ENCODE measurements at regions not wholly inside any gene's neighbourhood (a gene's known extent, or its start where the extent isn't known, plus 50 kb on each side); places are given as distances from the start of the nearest gene placed in this dataset.

DNA sequence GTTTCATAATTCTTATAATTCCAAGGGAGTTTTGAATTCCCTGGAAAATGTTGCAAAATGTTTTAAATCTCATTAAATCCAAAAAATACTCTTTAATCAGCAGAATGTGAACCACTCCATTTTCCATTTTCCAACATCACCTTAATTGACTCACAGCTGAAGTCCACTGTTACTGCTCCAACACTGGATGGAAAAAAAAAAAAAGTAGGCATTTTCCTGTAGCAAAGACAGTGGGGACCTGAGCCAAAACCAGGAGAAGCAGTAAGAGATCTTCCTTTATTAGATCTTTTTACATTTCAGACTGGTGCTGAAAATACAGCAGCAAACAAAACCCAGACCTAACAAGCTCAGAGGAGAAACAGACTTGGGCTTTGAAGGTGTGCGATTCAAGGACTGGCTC lies 62.4 kb upstream of the SPATS2L start:
- no peak overlapping the region for H2AFZ ChIP-seq (ENCODE audit: low read depth, low read length)
- H4K20me1 ChIP-seq (ENCODE audit: insufficient read depth) = no peaks in the 10 kb centered on the region
- H3K27ac ChIP-seq (ENCODE audit: low read length) = no peak overlapping the region
- H3K27me3 ChIP-seq (ENCODE audit: insufficient read depth, low read depth, low read length) = no peaks in the 10 kb centered on the region
- H3K9ac ChIP-seq (ENCODE audit: low read length) = no peak overlapping the region
- no peaks in the 10 kb centered on the region for H3K79me2 ChIP-seq (replicated peaks; ENCODE audit: insufficient read depth, low read length)
- H3K36me3 ChIP-seq (ENCODE audit: insufficient read depth, low read length) = no peaks in the 10 kb centered on the region
- no peak overlapping the region for H3K4me3 ChIP-seq (ENCODE audit: low read length)
- TF ChIP-seq, protein P1, sequence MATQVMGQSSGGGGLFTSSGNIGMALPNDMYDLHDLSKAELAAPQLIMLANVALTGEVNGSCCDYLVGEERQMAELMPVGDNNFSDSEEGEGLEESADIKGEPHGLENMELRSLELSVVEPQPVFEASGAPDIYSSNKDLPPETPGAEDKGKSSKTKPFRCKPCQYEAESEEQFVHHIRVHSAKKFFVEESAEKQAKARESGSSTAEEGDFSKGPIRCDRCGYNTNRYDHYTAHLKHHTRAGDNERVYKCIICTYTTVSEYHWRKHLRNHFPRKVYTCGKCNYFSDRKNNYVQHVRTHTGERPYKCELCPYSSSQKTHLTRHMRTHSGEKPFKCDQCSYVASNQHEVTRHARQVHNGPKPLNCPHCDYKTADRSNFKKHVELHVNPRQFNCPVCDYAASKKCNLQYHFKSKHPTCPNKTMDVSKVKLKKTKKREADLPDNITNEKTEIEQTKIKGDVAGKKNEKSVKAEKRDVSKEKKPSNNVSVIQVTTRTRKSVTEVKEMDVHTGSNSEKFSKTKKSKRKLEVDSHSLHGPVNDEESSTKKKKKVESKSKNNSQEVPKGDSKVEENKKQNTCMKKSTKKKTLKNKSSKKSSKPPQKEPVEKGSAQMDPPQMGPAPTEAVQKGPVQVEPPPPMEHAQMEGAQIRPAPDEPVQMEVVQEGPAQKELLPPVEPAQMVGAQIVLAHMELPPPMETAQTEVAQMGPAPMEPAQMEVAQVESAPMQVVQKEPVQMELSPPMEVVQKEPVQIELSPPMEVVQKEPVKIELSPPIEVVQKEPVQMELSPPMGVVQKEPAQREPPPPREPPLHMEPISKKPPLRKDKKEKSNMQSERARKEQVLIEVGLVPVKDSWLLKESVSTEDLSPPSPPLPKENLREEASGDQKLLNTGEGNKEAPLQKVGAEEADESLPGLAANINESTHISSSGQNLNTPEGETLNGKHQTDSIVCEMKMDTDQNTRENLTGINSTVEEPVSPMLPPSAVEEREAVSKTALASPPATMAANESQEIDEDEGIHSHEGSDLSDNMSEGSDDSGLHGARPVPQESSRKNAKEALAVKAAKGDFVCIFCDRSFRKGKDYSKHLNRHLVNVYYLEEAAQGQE (IDR thresholded peaks at IDR 0.05; ENCODE audit: borderline replicate concordance) = no peak
- no peak for TF ChIP-seq TAF1 (IDR thresholded peaks at IDR 0.05; ENCODE audit: low read depth)
- no peak for TF ChIP-seq EZH2 (IDR thresholded peaks at IDR 0.05; ENCODE audit: borderline replicate concordance, insufficient read depth, low read length, poor library complexity, severe bottlenecking)
- no peak for TF ChIP-seq POLR2AphosphoS5 (IDR thresholded peaks at IDR 0.05)
- TF ChIP-seq SMC3 (conservative IDR thresholded peaks at IDR 0.05; ENCODE audit: poor library complexity) = no peak
- TF ChIP-seq MXI1 (conservative IDR thresholded peaks at IDR 0.05; ENCODE audit: poor library complexity, severe bottlenecking) = no peak
- TF ChIP-seq RAD21 (conservative IDR thresholded peaks at IDR 0.05) = no peak
- no peak for TF ChIP-seq EP300 (conservative IDR thresholded peaks at IDR 0.05; ENCODE audit: poor library complexity, severe bottlenecking)
- TF ChIP-seq, protein P2, sequence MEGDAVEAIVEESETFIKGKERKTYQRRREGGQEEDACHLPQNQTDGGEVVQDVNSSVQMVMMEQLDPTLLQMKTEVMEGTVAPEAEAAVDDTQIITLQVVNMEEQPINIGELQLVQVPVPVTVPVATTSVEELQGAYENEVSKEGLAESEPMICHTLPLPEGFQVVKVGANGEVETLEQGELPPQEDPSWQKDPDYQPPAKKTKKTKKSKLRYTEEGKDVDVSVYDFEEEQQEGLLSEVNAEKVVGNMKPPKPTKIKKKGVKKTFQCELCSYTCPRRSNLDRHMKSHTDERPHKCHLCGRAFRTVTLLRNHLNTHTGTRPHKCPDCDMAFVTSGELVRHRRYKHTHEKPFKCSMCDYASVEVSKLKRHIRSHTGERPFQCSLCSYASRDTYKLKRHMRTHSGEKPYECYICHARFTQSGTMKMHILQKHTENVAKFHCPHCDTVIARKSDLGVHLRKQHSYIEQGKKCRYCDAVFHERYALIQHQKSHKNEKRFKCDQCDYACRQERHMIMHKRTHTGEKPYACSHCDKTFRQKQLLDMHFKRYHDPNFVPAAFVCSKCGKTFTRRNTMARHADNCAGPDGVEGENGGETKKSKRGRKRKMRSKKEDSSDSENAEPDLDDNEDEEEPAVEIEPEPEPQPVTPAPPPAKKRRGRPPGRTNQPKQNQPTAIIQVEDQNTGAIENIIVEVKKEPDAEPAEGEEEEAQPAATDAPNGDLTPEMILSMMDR (IDR thresholded peaks at IDR 0.05; ENCODE audit: poor library complexity, severe bottlenecking) = no peak
- H3K9me2 ChIP-seq (ENCODE audit: insufficient read depth, low read length) = no peaks in the 10 kb centered on the region
- no peaks in the 10 kb centered on the region for H3F3A ChIP-seq (ENCODE audit: insufficient read depth, low read length, poor library complexity, severe bottlenecking)
- H3K4me2 ChIP-seq (ENCODE audit: low read length) = no peak overlapping the region
- H3K9me3 ChIP-seq (ENCODE audit: low read length) = no peaks in the 10 kb centered on the region

DNA sequence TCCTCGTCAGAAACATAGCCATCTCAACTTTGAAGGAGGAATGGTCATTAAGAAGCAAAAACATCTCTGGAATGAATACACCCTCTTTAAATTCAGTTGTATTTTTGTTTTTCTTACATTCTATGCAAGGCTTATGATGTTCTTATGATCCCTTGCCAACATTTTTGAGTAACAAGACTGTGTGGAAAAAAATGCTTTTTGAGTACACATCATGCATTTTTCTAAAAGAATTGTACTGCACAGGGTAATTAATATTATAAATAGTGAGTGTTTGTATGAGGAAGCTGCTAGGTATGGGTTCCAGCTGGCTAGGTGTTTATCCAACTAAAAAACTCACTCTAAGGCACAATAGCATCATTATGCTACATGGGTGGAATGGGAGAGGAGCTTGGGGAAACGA lies 59.0 kb upstream of the SPATS2L start:
- H3K27me3 ChIP-seq (ENCODE audit: insufficient read depth, low read depth, low read length) = no peaks in the 10 kb centered on the region
- H3K36me3 ChIP-seq (ENCODE audit: insufficient read depth, low read length) = no peaks in the 10 kb centered on the region
- no peak overlapping the region for H3K9ac ChIP-seq (ENCODE audit: low read length)
- H3K27ac ChIP-seq (ENCODE audit: low read length) = no peak overlapping the region
- no peak overlapping the region for H3K4me2 ChIP-seq (ENCODE audit: low read length)
- H3F3A ChIP-seq (ENCODE audit: insufficient read depth, low read length, poor library complexity, severe bottlenecking) = no peaks in the 10 kb centered on the region
- H3K79me2 ChIP-seq (replicated peaks; ENCODE audit: insufficient read depth, low read length) = no peaks in the 10 kb centered on the region
- H2AFZ ChIP-seq (ENCODE audit: low read depth, low read length) = no peak overlapping the region
- no peaks in the 10 kb centered on the region for H4K20me1 ChIP-seq (ENCODE audit: insufficient read depth)
- no peak overlapping the region for H3K4me3 ChIP-seq (ENCODE audit: low read length)
- H3K9me2 ChIP-seq (ENCODE audit: insufficient read depth, low read length) = no peaks in the 10 kb centered on the region
- no peak for TF ChIP-seq EZH2 (IDR thresholded peaks at IDR 0.05; ENCODE audit: borderline replicate concordance, insufficient read depth, low read length, poor library complexity, severe bottlenecking)
- no peak for TF ChIP-seq TAF1 (IDR thresholded peaks at IDR 0.05; ENCODE audit: low read depth)
- no peak for TF ChIP-seq RAD21 (conservative IDR thresholded peaks at IDR 0.05)
- TF ChIP-seq, protein P1 (IDR thresholded peaks at IDR 0.05; ENCODE audit: borderline replicate concordance) = no peak
- TF ChIP-seq POLR2AphosphoS5 (IDR thresholded peaks at IDR 0.05) = no peak
- TF ChIP-seq MXI1 (conservative IDR thresholded peaks at IDR 0.05; ENCODE audit: poor library complexity, severe bottlenecking) = no peak
- TF ChIP-seq, protein P2 (IDR thresholded peaks at IDR 0.05; ENCODE audit: poor library complexity, severe bottlenecking) = no peak
- TF ChIP-seq EP300 (conservative IDR thresholded peaks at IDR 0.05; ENCODE audit: poor library complexity, severe bottlenecking) = no peak
- no peak for TF ChIP-seq SMC3 (conservative IDR thresholded peaks at IDR 0.05; ENCODE audit: poor library complexity)
- H3K9me3 ChIP-seq (ENCODE audit: low read length) = no peaks in the 10 kb centered on the region

Data from neural cell (in vitro differentiated cells).